HG03469 (cell line): ENCODE measurements at regions not wholly inside any gene's neighbourhood (a gene's known extent, or its start where the extent isn't known, plus 50 kb on each side); places are given as distances from the start of the nearest gene placed in this dataset.
A peak's percentile ranks its signal among the peaks of the same experiment; 100 is the strongest.
"Not testable (repeated sequence)": the region's sequence is repeated elsewhere in the genome, so short reads cannot be mapped to it uniquely, and the experiment has no call there.

Source experiments
- ATAC-seq: cut with Tn5 transposase; IDR thresholded peaks from one replicate; pipeline ENCODE4 v1.9.1; 2021; ENCODE audit warnings: mild to moderate bottlenecking, moderate library complexity, moderate number of reproducible peaks; ENCODE audit not compliant: unreplicated experiment

- ATAC-seq = no peak
Measured at GRCh38 chr14:86065407-86065806, 535.5 kb downstream of the FLRT2 start.

DNA sequence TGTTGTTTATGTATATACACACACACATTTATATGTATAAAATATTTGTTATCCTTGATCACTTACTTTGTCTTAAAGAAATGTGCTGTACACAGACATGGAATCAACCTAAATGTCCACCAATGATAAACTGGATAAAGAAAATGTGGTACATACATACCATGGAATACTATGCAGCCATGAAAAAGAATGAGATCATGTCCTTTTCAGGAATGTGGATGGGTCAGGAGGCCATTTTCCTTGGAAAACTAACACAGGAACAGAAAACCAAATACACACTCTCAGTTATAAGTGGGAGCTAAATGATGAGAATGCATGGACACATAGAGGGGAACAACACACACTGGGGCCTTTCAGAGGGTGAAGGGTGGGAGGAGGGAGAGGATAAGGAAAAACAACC lies 534.7 kb downstream of the FLRT2 start:
- ATAC-seq = not testable (repeated sequence)

DNA sequence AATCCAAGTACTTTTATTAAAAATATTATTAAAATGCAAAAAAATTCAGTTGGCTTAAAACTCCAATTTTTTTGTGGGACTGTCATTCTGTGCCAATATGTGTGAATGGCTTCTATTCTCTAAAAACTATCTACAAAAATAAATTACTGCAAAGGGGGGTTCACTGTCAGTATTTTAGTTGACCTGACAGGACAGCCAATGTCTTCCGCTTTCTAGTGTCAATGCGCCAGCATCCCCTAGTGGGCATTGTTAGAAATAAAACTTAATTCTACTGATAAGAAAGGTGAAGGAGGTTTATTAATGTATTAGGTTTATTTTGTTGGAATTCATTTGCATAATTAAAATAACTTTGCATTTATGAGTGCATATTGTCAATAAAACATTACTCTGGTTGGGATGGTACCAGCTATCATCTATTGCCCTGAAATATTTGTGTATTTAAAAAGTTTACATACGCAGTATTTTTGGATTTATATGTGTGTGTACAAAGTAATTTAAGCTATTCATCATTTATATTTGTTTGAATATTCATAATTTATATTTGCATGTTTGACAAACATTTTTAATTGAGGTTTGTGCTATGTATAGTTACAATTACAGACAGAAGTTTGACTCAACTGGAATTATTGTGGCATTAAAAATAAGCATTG lies 527.2 kb downstream of the FLRT2 start:
- ATAC-seq = no peak

GRCh38 chr14:86055512-86056075 lies 525.6 kb downstream of the FLRT2 start:
- ATAC-seq = no peak

- ATAC-seq = no peak
Measured at GRCh38 chr14:86052868-86053267, 522.9 kb downstream of the FLRT2 start.

DNA sequence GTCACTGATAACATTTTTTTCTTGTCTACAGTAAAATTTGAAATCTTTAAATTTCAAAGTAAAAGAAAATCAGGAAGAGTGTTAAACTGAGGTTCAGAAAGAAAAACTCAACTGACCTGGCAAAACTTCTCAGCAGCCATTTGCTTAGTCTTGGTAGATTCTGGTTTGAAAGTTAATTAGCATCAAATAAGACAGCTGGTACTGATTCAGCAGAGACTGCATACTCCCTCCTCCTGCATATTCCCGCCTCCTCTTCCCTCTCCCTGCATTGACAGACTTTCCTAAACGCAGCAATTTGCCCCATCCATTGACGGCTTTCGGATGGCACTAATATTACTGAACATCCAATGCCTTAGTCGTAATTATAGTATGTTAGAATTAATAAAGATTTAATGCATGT lies 520.8 kb downstream of the FLRT2 start:
- ATAC-seq = no peak

DNA sequence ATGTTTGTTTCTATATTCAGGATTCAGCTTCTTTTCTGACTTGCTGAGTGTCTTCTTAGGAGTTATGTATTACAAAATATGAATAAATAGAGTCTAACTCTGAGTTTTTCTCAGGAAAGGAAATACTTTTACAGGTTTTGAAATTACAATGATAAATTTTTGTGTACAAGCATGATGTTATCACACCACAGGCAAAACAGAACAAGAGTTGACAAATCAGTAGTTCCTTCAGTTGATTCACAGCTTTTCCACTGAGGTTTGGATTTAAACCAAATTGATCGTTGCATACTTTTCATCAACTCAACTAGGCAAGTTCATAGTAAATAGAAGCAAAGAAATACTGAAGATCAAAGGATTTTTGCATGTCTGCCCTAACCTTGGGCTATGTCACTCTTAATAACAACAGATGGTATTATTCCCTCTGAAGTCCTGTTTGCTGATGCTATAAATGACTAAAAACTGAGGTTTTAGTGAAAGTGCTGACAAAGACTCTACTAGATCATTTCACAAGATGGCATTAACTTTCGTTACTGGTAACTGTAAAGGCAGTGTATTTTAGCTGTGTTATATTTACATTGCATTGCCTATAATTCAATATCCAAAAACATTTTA lies 520.2 kb downstream of the FLRT2 start:
- no peak for ATAC-seq

DNA sequence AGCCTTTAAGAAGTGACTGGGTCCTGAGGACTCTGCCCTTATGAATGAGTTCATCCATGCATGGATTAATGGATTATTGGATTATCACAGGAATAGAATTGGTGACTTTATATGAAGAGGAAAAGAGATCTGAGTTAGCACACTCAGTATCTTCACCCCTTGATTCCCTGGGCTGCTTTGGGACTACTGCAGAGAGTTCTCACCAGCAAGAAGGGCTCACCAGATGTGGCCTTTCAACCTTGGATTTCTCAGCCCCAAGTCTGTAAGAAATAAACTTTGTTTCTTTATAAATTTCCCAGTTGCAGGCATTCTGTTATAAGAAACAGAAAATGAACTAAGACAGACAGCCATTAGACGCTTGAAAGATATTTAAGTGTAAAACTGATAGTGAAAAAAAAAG lies 509.2 kb downstream of the FLRT2 start:
- ATAC-seq = no peak

- peak; percentile 97 for ATAC-seq
Measured at GRCh38 chr14:86038387-86039042, 508.6 kb downstream of the FLRT2 start.

DNA sequence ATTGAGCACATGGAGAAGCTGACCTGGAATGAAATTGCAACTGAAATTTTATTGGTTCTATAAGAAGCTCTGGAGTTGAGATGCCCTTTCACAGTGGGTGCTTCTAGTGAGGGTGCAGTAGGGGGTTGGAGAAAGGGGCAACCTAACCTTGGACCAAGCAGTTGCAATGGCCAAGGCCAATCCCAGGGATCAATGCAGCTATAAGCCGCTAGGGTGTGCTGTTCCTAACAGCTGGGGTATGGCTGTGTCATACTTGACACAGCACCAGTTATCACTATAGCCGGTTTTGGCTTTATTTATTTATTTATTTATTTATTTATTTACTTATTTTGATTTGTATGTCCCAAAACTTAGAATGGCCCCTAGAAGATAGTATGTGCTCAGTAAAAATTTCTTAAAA lies 505.9 kb downstream of the FLRT2 start:
- ATAC-seq = peak; percentile 84

- ATAC-seq = no peak
Measured at GRCh38 chr14:86027990-86028389, 498.0 kb downstream of the FLRT2 start.

DNA sequence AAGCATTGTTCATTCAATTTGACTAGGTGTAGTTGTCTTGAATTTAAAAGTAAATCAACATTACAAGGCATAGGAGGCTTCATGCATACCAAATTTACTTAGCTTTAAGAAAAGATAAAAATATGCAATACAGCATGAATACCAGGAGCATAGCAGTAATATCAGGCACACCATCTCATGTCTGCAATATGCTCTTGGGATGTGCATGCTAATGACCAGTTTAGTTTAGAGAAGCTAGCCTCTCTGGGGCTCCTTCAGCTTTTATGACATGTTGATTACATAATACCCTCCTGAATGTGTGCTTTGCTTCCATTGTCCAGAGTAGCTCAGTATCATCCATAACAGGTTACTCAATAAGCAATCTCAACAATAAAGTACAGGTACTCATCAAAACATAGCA lies 497.2 kb downstream of the FLRT2 start:
- no peak for ATAC-seq

GRCh38 chr14:86022031-86022629 lies 492.2 kb downstream of the FLRT2 start:
- no peak for ATAC-seq

DNA sequence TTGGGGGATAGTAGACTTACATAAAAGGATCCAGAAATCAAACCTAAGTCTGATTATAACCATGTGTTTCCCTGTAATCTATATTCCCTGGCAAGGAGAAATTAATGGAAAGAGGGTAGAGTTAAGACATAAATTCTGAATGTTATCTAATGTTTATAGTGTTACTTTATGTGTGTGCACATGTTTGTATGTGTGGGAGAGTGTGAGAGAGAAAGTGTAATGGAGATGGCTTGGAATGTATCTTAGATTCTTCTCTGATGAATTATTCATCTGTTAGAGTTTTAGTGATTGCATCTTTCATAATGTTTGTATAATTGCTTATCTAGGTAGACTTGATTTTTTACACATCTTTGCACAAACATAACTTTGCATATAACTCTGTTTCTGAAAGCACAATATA lies 490.9 kb downstream of the FLRT2 start:
- no peak for ATAC-seq

GRCh38 chr14:86015941-86016340 lies 486.0 kb downstream of the FLRT2 start:
- no peak for ATAC-seq

DNA sequence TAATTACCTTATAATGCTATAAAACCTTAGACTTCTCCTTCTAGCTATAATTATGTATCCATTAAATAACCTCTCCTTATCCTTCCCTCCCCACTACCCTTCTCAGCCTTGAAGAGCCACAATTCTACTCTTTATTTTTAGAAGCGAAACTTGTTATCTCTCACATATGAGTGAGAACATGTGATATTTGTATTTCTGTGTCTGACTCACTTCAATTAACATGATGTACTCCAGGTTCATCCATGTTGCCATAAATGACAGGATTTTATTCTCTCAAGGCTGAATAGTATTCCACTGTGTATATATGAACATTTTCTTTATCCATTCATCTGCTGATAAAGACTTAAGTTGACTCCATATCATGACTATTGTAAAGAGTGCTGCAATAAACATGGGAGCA lies 485.6 kb downstream of the FLRT2 start:
- ATAC-seq = no peak

DNA sequence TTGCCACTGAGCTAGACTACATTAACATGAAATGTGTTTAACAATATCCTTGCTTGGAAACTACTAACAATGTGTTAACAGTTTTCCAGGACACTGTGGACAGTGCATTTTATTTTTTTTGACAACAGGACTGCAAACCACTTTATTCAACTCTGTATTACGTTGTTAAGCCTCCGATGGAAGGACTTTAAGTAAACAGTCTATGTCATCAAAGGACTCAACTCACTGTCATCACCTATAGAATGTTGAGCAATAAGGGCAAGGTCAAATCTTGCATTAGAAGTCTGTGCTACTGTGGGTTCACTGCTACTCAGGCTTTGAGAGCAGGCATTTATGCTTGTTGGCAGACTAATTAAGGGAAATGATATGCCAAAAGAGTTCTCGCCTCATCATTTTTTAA lies 483.7 kb downstream of the FLRT2 start:
- no peak for ATAC-seq

GRCh38 chr14:86012461-86012860 lies 482.5 kb downstream of the FLRT2 start:
- ATAC-seq = no peak

DNA sequence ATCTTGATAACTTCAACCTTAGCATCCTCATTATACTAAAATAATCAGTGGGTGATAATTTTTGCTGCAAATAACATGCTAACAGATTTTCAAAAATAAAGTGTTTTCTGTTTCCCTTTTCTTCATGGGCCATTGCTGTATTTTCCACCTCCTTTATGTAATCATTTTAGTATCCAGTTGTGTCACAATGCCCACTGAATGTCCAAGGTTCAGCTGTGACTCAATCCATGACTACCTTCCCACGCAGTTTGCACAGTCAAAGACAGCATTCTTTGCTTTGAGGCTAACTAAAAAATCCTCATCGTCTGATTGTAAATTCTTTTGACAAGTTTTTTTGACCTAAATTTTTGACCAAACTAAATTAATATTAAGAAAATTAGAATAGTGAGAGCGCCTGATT lies 474.1 kb downstream of the FLRT2 start:
- no peak for ATAC-seq

DNA sequence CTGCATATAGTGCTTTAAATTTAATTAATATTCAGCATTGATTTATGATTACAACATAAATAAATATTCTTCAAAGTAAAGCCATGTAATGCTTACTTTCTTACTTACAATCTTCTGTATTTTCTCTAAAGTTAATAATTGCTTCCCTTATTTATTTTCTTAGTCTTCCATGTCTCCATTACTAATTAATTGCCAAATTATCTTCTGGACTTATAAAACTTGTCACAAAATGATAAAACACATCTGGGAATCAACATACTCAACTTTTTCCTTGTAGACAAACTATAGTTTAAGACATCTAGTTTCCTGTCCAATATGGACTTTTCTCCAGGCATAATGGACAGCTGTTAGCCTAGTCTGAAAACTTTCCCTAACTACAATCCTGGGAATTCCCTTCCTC lies 466.6 kb downstream of the FLRT2 start:
- ATAC-seq = no peak

DNA sequence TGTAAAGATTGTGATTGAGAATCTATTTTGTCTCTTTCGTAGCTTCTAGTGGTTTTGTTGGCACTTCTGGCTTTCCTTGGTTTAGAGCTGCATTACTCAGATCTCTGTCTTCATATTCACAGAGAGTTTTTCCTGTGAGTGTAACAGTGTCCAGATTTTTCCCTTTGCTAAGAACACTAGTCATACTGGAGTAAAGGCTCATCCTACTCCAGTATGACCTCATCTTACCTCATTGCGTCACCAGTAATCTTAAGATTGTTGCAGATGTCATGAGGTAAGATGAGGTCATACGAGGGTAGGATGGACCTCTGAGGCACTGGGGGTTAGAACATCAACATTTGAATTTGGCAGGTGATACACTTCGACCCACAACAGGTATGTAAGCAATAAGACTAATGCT lies 461.2 kb downstream of the FLRT2 start:
- ATAC-seq = no peak

- ATAC-seq = no peak
Measured at GRCh38 chr14:85987907-85988306, 458.0 kb downstream of the FLRT2 start.
